ENCODE measurements at regions not wholly inside any gene's neighbourhood (a gene's known extent, or its start where the extent isn't known, plus 50 kb on each side); places are given as distances from the start of the nearest gene placed in this dataset.

- no peak for TF ChIP-seq CTCF (IDR thresholded peaks at IDR 0.05)
- no peak for TF ChIP-seq EP300 (IDR thresholded peaks at IDR 0.05)
Observed at GRCh38 chr4:41880840-41881831, 54.1 kb upstream of the TMEM33 start.
